ENCODE measurements at regions not wholly inside any gene's neighbourhood (a gene's known extent, or its start where the extent isn't known, plus 50 kb on each side); places are given as distances from the start of the nearest gene placed in this dataset.

DNA sequence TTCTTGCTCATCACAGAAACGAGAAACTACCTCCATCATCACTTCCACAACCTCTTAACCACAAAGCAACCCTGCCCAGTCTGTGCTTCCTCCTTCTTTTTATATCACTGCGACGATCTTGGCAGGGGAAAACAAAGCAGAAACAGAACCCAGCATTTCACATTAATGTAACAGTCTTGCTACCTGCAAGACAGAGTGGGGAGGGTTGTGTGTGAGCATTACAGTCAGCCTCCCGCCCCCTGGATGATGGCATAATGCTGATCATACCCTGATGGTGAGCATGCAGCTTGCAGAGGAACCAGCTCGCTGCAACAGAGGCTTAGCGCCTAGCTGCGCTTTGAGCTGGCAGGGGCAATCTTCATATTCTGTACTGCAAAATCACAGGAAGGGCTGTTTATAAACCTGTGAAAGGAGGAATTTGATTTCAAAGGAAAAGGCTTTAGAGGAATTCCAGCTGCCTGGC lies 376.1 kb downstream of the IRS1 start:
- DNase-seq (ENCODE audit: low read depth): no peak
- no peak overlapping the region for H3K4me3 ChIP-seq (ENCODE audit: low read depth, low read length)

DNA sequence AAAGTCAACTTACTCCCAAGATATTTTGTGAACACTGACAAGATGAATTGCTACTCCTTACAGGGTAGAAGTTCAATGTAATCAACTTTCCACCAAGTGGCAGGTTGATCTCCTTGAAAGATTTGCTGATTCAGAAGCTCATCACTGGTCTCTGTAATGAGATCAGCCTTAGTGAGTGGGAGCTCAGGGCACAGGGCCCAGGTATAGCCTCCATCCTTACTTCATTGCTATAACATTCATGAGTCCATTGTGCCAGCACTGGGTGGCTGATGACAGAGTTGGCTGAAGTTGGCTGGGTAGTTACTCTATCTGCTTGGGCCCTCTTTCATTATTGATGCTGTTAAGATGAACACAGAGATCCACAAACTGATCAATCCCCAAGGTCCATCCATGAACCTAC lies 379.0 kb downstream of the IRS1 start:
- DNase-seq (ENCODE audit: low read depth): no peak
- H3K4me3 ChIP-seq (ENCODE audit: low read depth, low read length): no peak overlapping the region

DNA sequence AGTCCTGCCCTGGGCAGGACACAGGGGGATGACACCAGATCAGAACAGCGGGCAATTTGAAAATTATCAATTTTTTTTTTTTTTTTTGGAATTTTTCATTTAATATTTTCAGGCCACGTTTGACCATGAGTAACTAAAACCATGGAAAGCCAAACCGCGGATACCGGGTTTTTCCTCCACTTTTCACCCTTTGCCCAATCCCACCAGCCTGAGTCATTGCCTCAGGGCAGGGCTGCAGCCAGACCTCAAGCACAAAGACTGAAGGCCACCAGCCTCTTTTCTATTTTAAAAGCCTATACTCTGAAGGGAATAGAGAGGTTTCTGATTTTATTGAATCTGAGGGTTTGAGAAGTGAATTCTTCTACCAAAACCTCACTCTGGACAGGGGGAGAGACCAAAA lies 381.1 kb downstream of the IRS1 start:
- no peak overlapping the region for H3K4me3 ChIP-seq (ENCODE audit: low read depth, low read length)
- no peak for DNase-seq (ENCODE audit: low read depth)

DNA sequence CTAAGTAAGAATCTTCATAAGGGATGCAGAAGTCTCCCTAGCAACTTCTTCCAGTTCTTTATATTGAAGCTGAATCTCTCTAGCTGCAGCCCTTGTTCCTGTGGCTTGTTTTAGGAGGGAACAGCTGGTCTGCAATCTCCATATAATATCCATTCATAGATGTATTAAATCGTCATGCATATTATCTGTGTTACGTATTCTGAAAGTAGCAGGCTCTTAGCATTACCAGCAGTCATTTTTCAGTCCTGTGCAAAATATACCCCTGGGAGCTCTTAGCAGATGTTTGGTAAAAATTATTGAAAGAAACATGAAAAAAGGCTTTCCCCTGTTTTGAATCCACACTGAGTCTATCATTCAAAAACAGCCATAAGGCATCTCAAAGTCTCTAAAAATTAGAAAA lies 385.3 kb downstream of the IRS1 start:
- no peak overlapping the region for H3K4me3 ChIP-seq (ENCODE audit: low read depth, low read length)
- peak; percentile 41 for DNase-seq (ENCODE audit: low read depth)

DNA sequence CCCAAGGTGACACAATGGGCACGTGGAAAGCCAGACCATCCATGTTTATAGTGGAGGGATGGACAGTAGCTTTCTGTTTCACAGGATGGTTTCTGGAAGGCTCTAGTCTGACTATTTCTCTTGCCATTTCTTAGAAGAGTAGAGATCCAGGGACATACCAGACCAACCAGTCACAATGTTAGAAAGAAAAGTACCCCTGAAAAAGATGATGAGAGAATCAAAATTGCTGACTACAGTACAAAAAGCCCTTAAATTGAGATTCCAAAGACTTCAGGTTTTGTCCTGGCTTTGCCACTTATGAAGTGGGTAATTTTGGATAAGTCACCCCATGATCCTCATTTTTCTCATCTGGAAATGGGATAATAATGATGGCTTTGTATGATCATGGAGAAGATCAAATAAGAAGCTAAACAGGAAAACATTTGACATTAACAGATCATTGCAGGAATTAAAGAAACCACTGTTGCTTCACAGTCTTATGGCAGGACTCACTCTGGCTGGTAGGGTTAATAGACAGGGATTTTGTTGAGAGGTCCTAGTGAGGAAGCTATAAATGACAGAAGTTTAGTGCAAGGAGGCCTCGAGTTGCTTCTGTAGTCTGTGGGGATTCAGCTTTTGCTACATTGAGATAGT lies 386.0 kb downstream of the IRS1 start:
- no peak overlapping the region for H3K4me3 ChIP-seq (ENCODE audit: low read depth, low read length)
- DNase-seq (ENCODE audit: low read depth): no peak

DNA sequence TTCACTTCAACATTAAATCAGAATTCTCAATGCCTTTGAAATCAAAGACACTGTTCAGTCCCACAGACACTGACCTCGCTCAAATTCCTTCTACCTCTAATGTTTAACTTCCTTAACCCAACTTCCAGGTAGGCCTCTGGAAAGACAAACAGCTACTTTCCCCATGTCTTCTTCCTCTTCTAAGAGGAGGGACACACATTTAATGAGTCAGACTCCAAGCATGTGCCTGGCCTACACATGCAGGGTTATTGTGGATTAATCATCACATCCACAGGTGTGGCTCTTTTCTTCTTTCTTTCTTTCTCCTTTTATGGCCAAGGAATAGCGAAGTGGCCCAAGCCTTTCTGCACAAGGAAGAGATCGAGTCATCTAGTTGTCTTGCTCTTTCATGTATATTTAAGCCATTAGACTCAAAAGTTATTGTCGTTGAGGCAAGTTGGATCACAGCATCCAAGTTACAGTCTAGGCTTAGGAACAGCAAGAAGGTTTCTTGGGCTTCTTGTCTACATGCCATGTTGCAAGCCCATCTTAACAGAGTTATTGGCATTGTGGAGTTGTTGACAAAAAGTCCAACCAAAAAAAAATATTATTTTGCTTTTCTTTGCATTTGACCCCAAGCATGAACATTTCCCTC lies 387.8 kb downstream of the IRS1 start:
- no peak overlapping the region for H3K4me3 ChIP-seq (ENCODE audit: low read depth, low read length)
- no peak for DNase-seq (ENCODE audit: low read depth)

DNA sequence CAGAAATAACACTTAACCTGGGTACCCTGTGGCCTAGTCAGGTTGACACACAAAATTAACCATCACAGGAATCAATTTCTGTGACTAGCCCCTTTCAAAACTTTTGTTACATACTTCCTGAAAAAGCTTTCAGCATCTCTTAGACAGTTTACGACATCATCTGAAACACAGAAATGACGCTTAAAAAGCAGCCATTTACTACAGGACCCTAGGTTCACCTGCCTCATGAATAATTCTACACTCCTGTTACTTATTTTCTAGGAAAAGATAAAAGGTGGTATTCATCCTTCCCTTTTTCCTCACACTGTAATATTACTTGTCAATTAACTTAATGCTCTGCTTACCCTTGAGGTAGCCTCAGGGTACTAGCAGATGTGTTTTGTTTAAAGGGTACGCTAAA lies 388.4 kb downstream of the IRS1 start:
- H3K4me3 ChIP-seq (ENCODE audit: low read depth, low read length): no peak overlapping the region
- DNase-seq (ENCODE audit: low read depth): no peak

DNA sequence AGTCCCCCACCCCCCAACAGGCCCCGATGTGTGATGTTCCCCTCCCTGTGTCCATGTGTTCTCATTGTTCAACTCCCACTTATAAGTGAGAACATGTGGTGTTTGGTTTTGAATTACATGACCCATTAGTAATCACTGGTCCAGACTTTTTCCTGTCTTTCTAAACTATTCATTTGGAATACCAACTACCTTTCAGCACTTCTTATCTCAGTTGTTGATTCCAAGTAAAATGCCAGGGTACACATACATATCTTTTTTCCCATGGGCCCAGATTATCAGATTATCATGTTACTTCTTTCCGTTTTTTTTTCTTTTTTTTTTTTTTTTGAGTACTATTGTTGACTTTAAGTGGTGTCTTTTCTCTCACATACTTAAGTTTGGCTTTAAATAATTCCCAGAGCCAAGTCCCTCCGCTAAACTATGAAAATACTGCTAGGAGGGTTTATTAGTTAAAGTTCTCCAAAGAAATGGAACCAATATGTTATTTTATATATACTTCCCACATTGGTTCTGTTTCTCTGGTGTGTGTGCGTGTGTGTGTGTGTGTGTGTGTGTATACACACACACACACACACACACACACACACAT lies 389.3 kb downstream of the IRS1 start:
- H3K4me3 ChIP-seq (ENCODE audit: low read depth, low read length): no peak overlapping the region
- DNase-seq (ENCODE audit: low read depth): no peak

DNA sequence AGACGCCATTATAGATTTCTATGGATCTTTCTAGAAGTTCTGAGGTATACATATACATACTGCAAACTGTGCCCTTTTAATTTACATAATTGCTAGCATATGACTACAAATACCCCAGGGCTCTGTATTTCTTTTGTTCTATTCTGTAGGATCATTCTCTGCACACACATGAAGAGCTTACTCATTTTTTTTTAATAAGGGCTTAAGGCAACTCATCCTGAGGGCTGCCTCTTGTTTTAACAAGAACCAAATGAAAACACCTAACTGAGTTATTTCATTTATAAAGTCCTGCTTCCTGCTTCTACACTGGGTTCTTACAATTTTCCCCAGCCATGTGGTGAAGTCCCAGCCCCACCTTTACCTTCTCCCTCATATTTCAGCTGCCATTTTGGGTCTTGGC lies 390.5 kb downstream of the IRS1 start:
- no peak for DNase-seq (ENCODE audit: low read depth)
- no peak overlapping the region for H3K4me3 ChIP-seq (ENCODE audit: low read depth, low read length)

DNA sequence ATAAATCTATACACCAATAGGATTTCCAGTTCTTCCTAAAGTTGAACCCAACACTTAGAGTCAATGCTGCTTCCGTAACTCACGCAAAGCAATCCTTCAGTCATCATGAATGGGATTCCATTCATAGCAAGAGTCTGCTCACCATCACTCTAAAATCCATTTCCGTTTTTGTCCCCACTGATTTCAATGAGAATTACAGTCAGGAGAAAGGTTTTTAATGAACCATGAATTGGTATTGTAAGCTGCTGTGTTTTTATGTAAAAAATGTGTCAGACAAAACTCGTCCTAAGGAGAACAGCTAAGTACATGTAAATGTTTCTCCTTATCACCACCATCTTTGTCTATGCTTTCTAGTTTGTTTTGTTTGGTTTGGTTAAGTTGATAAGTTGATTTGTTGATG lies 391.5 kb downstream of the IRS1 start:
- H3K4me3 ChIP-seq (ENCODE audit: low read depth, low read length): no peak overlapping the region
- no peak for DNase-seq (ENCODE audit: low read depth)

DNA sequence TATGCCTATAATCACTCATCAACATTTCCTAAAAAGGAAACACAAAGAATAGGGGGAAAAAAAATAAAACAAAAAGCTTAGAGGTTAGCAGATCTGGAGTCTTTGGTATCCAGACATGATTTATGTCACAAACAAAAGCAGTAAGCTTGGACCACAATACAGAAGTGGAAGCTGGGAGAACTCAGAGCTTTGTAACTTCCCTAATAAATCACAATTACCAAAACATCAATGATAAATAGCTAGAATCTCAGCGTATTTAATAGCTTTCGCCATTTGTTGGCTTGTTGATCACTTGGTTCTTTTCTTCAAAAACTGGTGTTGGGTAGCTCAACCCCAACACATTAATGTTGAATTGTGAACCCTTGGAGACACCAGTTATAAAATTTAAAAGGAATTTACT lies 392.5 kb downstream of the IRS1 start:
- H3K4me3 ChIP-seq (ENCODE audit: low read depth, low read length): no peak overlapping the region
- no peak for DNase-seq (ENCODE audit: low read depth)

DNA sequence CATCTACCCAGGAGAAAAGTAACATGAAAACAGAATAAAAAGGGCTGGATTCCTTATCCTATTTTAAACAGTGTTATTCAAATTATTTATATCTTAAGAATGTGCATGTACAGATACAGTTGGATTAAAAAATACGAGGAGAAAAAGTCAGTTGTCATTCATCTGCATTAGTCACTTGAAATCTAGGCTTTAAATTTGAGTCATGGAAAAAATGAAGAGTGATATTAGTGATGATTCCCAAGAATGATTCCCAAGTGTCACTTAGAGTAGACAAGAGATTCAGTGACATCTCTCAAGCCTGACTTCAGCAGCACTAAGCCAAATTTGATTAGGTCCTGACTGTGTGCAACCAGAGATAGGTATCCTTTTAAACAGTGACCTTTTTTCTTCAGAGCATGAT lies 394.2 kb downstream of the IRS1 start:
- no peak for DNase-seq (ENCODE audit: low read depth)
- H3K4me3 ChIP-seq (ENCODE audit: low read depth, low read length): no peak overlapping the region

DNA sequence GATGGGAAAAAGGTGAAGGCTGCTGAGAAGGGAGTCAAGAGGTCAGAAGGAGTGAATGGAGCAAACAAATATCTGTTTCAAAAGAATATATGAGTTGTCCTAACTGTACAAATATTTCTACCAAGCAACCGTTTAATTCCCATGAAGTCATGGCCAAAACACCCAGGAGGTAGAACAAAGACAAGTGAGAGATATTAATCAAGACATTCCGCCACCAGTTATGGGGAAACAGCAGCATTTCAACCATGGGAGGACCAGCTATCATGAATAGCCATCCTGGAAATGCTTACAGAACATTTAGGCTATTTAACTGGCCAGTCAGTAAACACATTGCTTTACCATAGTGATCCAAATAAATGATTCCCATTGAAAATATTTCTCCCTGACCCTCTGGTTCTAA lies 396.3 kb downstream of the IRS1 start:
- no peak overlapping the region for H3K4me3 ChIP-seq (ENCODE audit: low read depth, low read length)
- no peak for DNase-seq (ENCODE audit: low read depth)

DNA sequence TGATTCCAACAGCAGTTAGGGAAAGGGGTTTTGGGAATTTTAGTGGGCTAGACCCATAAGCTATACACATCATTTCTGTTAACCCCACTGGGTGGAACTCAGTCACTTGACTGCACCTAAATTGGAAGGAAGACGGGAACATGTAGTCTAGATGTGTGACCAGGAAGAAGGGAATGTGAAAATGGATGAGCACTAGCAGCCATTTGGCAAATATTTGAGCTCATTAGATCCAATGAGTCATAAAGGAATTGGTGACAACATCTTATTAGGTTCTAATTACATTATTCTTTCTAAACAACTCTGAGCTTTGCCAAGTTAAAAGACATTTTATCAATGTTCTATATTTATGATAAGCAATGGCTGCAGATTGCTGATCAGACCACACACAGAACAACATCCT lies 400.6 kb downstream of the IRS1 start:
- no peak for DNase-seq (ENCODE audit: low read depth)
- H3K4me3 ChIP-seq (ENCODE audit: low read depth, low read length): no peak overlapping the region

DNA sequence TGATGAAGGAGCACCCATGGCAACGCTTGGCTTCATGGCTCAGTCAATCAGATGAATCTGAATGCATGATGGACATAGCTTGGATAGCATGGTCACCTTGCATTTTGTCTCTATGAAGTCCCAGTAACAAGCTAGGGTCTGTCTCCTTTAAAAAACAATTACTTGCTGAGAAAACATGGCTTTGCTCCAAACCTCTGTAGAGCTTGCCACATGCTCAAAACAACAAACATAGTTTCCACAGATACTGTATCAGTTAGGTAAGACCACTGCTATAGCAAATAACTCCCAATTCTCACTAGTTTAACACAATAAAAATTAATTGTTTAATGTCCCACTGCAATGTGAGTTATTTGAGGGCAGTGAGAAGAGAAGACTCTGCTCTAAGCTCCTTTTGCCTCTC lies 401.0 kb downstream of the IRS1 start:
- no peak overlapping the region for H3K4me3 ChIP-seq (ENCODE audit: low read depth, low read length)
- no peak for DNase-seq (ENCODE audit: low read depth)

DNA sequence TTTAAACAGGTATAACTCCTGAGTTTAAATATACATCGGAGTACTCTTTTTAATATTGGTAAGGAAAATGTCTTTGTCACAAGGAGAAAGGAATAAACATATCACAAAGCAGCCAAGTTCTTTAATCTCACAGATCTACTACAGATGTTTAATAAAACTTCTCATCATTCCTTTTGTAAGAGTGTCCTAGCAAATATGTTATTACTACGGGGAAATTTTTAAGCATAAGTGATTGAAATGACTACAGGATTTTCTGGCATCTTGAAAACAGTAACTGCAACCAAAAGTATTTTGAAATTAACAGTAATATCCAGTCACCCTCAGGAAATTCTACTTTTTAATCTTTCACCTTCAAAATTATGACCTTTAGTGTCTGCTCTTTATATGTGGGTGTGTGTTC lies 403.1 kb downstream of the IRS1 start:
- no peak overlapping the region for H3K4me3 ChIP-seq (ENCODE audit: low read depth, low read length)

DNA sequence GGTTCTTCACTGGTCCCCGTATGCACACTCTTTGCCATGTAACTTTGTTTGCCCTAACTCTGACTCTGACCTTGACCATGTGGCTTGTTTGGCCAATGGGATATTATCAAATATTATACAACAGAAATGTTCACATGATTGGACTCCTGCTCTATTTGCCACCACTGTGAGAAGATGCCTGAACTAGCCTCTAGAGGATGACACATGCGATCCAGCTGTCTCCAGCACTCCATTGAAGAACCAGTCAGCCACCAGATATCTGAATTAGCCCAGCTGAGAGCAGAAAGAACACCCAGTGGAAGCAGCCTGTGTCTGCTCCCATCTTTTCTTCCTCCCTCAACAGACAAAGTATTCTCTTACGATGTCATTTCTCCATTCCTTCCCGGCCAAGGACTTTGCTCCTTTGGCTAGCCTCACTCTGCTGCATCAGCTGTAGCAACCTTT lies 412.1 kb downstream of the IRS1 start:
- no peak overlapping the region for H3K4me3 ChIP-seq (ENCODE audit: low read depth, low read length)
- no peak for DNase-seq (ENCODE audit: low read depth)

More for the DNA sequence above, 403.1 kb downstream of the IRS1 start:
- no peak for DNase-seq (ENCODE audit: low read depth)

DNA sequence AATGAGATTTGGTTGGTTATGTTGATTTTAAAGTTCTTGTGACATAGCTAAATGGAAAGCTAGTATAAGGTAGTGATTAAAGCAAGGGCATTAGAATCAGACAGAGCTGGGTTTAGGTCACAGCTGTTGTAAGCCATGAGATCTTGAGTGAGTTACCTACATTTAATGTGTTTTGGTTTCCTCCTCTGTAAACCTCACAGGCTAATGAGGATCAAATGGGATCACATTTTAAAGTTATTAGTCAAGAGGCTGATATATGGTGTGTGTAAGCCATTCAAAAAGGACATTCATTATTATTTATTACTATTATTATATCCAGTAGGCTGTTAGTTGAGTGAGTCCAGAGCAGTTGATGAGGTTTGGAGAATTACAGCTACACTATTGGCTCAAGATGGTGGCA lies 416.2 kb downstream of the IRS1 start:
- no peak overlapping the region for H3K4me3 ChIP-seq (ENCODE audit: low read depth, low read length)
- DNase-seq (ENCODE audit: low read depth): no peak

DNA sequence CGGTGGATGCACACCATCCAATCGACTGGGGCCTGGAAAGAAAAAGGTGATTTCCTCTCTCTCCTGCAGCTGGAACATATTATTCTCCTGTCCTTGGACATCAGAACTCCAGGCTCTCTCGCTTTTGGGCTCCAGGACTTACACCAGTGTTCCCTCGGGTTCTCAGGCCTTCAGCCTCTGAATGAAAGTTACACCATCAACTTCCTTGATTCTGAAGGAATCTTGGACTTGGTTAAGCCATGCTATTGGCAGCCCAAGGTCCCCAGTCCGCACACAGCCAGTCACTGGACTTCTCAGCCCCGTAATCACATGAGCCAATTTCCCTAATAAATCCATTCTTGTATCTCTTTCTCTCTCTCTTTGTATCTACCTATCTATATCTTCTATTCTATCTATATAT lies 418.9 kb downstream of the IRS1 start:
- no peak for DNase-seq (ENCODE audit: low read depth)
- H3K4me3 ChIP-seq (ENCODE audit: low read depth, low read length): no peak overlapping the region

DNA sequence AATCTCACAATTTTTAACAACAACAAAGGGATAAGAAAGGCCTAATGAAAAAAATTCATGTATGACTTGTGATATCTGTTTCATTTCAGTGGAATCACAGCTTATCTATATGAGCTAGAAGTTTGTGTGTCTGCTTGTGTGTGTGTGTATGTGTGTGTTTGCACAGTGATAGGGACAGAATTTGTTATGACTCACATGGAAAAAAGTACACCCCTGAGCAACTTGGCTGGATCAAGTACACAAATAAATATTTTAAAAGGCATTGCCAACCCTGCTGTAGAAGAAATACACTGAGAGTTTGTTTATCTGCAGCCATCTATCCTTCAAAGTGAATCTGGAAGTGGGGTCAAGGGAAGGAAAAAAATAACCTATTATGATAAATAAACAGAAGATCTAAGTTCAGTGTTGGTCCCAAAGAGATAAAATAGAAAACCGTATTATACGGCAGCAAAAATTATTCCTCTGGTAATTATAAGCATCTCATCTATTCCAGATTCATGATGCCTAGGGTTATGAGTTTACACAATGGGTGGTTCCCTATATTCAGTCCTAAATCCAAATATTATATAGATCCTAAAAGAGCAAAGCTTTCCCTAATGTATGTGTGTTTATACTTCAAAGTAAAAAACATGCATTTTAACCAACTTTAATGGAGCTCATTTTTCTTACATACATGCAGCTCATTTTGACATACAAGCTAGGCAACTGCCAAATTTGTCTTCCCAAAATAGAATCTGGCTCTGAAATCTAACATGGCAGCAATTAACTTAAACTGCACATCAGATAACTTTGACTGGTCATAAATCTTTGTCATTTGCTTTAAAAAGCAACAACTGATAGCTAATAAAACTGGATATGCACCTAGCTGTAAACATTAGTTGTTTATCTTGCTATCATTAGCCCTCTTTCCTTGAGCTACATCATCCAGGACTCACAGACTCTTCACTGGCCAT lies 420.6 kb downstream of the IRS1 start:
- DNase-seq (ENCODE audit: low read depth): no peak

More for the DNA sequence above, 420.6 kb downstream of the IRS1 start:
- H3K4me3 ChIP-seq (ENCODE audit: low read depth, low read length): no peak overlapping the region
